SH-SY5Y (cell line): ENCODE measurements at regions not wholly inside any gene's neighbourhood (a gene's known extent, or its start where the extent isn't known, plus 50 kb on each side); places are given as distances from the start of the nearest gene placed in this dataset.

Experiments used
- GATA2 ChIP-seq: IDR thresholded peaks from 2 replicates; pipeline ENCODE4 v1.6.1; 2011; ENCODE audit warnings: mild to moderate bottlenecking, low read depth, low read length
- GATA3 ChIP-seq: IDR thresholded peaks from 2 replicates; pipeline ENCODE4 v1.6.1; 2011; ENCODE audit warnings: low read depth, mild to moderate bottlenecking, low read length, moderate library complexity

GRCh38 chr12:23462546-23462945, 486.9 kb downstream of the SOX5 start:
- TF ChIP-seq GATA2, result no peak
- no peak for TF ChIP-seq GATA3
